ENCODE measurements at regions not wholly inside any gene's neighbourhood (a gene's known extent, or its start where the extent isn't known, plus 50 kb on each side); places are given as distances from the start of the nearest gene placed in this dataset.

- no peaks in the 10 kb centered on the region for H3K9me3 ChIP-seq (replicated peaks; ENCODE audit: insufficient read depth, low read length)
- H3K4me1 ChIP-seq (ENCODE audit: low read length): 0 out of 2 replicates have a peak, but pooled peaks cover 5% of the 10 kb centered on the region
- H3K9me2 ChIP-seq (replicated peaks; ENCODE audit: insufficient read depth, low read length): no peaks in the 10 kb centered on the region
- H3K4me2 ChIP-seq (ENCODE audit: low read depth, low read length): no peak overlapping the region
- H3F3A ChIP-seq (ENCODE audit: insufficient read depth, low read length): no peaks in the 10 kb centered on the region
- H3K79me2 ChIP-seq (ENCODE audit: low read length): no peaks in the 10 kb centered on the region
- H3K27me3 ChIP-seq (replicated peaks; ENCODE audit: insufficient read depth, low read length): no peaks in the 10 kb centered on the region
- H3K4me3 ChIP-seq (ENCODE audit: low read length): no peak overlapping the region
- no peak overlapping the region for H3K27ac ChIP-seq (ENCODE audit: low read length)
- DNase-seq: no peak
- H4K20me1 ChIP-seq (ENCODE audit: insufficient read depth, low read length): no peaks in the 10 kb centered on the region
- no peak overlapping the region for H2AFZ ChIP-seq (ENCODE audit: low read length)
- no peaks in the 10 kb centered on the region for H3K36me3 ChIP-seq (replicated peaks; ENCODE audit: insufficient read depth, low read length)
- no peak for TF ChIP-seq EZH2phosphoT487 (IDR thresholded peaks at IDR 0.05; ENCODE audit: low read length)
- no peak for TF ChIP-seq CTCF (IDR thresholded peaks at IDR 0.05; ENCODE audit: low read length)
- TF ChIP-seq EZH2 (optimal IDR thresholded peaks at IDR 0.05; ENCODE audit: low read depth, low read length): no peak
- H3K9ac ChIP-seq (ENCODE audit: low read length): no peak overlapping the region
Observed at GRCh38 chr5:2683720-2684119, 67.8 kb downstream of the IRX2 start.

- no peak overlapping the region for H3K4me3 ChIP-seq (ENCODE audit: low read length)
- no peak overlapping the region for H2AFZ ChIP-seq (ENCODE audit: low read length)
- H3K9ac ChIP-seq (ENCODE audit: low read length): no peak overlapping the region
- H3K9me2 ChIP-seq (replicated peaks; ENCODE audit: insufficient read depth, low read length): no peaks in the 10 kb centered on the region
- no peaks in the 10 kb centered on the region for H3F3A ChIP-seq (ENCODE audit: insufficient read depth, low read length)
- H4K20me1 ChIP-seq (ENCODE audit: insufficient read depth, low read length): no peaks in the 10 kb centered on the region
- no peak for DNase-seq
- H3K4me1 ChIP-seq (ENCODE audit: low read length): 0 out of 2 replicates have a peak, but pooled peaks cover 5% of the 10 kb centered on the region
- TF ChIP-seq CTCF (IDR thresholded peaks at IDR 0.05; ENCODE audit: low read length) (no peak), EZH2 (optimal IDR thresholded peaks at IDR 0.05; ENCODE audit: low read depth, low read length) (no peak), EZH2phosphoT487 (IDR thresholded peaks at IDR 0.05; ENCODE audit: low read length) (no peak)
- no peak overlapping the region for H3K27ac ChIP-seq (ENCODE audit: low read length)
- no peaks in the 10 kb centered on the region for H3K9me3 ChIP-seq (replicated peaks; ENCODE audit: insufficient read depth, low read length)
- no peaks in the 10 kb centered on the region for H3K27me3 ChIP-seq (replicated peaks; ENCODE audit: insufficient read depth, low read length)
- H3K4me2 ChIP-seq (ENCODE audit: low read depth, low read length): no peak overlapping the region
- H3K36me3 ChIP-seq (replicated peaks; ENCODE audit: insufficient read depth, low read length): no peaks in the 10 kb centered on the region
- no peaks in the 10 kb centered on the region for H3K79me2 ChIP-seq (ENCODE audit: low read length)
Observed at GRCh38 chr5:2681476-2681875, 70.0 kb downstream of the IRX2 start.

GRCh38 chr5:2680979-2681378, 70.5 kb downstream of the IRX2 start:
- Histone ChIP-seq H3K4me3 (ENCODE audit: low read length) (no peak overlapping the region), H3K4me1 (ENCODE audit: low read length) (0 out of 2 replicates have a peak, but pooled peaks cover 5% of the 10 kb centered on the region), H3K9me2 (replicated peaks; ENCODE audit: insufficient read depth, low read length) (no peaks in the 10 kb centered on the region), H3K36me3 (replicated peaks; ENCODE audit: insufficient read depth, low read length) (no peaks in the 10 kb centered on the region), H3K27me3 (replicated peaks; ENCODE audit: insufficient read depth, low read length) (no peaks in the 10 kb centered on the region), H3K79me2 (ENCODE audit: low read length) (no peaks in the 10 kb centered on the region), H3K9ac (ENCODE audit: low read length) (no peak overlapping the region), H3K27ac (ENCODE audit: low read length) (no peak overlapping the region), H3K9me3 (replicated peaks; ENCODE audit: insufficient read depth, low read length) (no peaks in the 10 kb centered on the region), H3F3A (ENCODE audit: insufficient read depth, low read length) (no peaks in the 10 kb centered on the region), H3K4me2 (ENCODE audit: low read depth, low read length) (no peak overlapping the region), H2AFZ (ENCODE audit: low read length) (no peak overlapping the region), H4K20me1 (ENCODE audit: insufficient read depth, low read length) (no peaks in the 10 kb centered on the region)
- TF ChIP-seq CTCF (IDR thresholded peaks at IDR 0.05; ENCODE audit: low read length) (no peak), EZH2 (optimal IDR thresholded peaks at IDR 0.05; ENCODE audit: low read depth, low read length) (no peak), EZH2phosphoT487 (IDR thresholded peaks at IDR 0.05; ENCODE audit: low read length) (no peak)
- DNase-seq: peak; percentile 28
